ENCODE measurements at regions not wholly inside any gene's neighbourhood (a gene's known extent, or its start where the extent isn't known, plus 50 kb on each side); places are given as distances from the start of the nearest gene placed in this dataset.
"Not testable (repeated sequence)": the region's sequence is repeated elsewhere in the genome, so short reads cannot be mapped to it uniquely, and the experiment has no call there.

DNA sequence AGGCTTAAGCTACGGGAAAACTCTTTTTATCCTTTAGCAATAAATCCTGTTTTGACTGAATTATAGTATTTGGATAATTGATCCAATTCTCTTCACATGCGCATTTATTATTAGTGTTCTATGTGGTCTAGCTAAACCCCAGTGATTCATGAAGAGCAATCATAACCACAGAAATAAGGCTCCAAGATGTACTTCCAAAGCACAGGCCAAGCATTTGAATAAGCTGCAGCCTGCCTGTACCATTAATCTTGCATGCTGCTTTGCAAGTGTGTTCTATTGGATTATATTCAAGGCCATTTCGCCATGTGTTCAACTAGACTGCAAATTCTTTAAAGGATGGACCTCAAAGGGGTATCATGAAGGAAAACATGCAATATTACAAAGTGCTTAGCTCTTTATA lies 385.2 kb upstream of the FAT1 start:
- no peak for DNase-seq

GRCh38 chr4:187109636-187110035 lies 386.0 kb upstream of the FAT1 start:
- 77% methylated on average over 3 of the region's 7 CpGs for WGBS (ENCODE audit: insufficient coverage, low lambda C conversion rate)
- DNase-seq = no peak
- no peaks in the 10 kb centered on the region for H3K27me3 ChIP-seq (ENCODE audit: control insufficient read depth, insufficient read depth, low read length)
- no peaks in the 10 kb centered on the region for H3K36me3 ChIP-seq (ENCODE audit: control insufficient read depth, insufficient read depth, low read length)
- no peak overlapping the region for H3K4me3 ChIP-seq (ENCODE audit: low read length)
- H3K9me3 ChIP-seq (ENCODE audit: control insufficient read depth, low read depth, low read length) = no peaks in the 10 kb centered on the region
- no peaks in the 10 kb centered on the region for H3K4me1 ChIP-seq (ENCODE audit: control insufficient read depth, insufficient read depth, low read length)
- H3K27ac ChIP-seq (ENCODE audit: low read length) = no peak overlapping the region

More for the DNA sequence above, 385.2 kb upstream of the FAT1 start:
- no peaks in the 10 kb centered on the region for H3K27me3 ChIP-seq (ENCODE audit: control insufficient read depth, insufficient read depth, low read length)
- H3K4me1 ChIP-seq (ENCODE audit: control insufficient read depth, insufficient read depth, low read length) = no peaks in the 10 kb centered on the region
- no peak overlapping the region for H3K27ac ChIP-seq (ENCODE audit: low read length)
- WGBS (ENCODE audit: insufficient coverage, low lambda C conversion rate) = no CpG with 5 or more reads among the region's 3 CpGs
- H3K9me3 ChIP-seq (ENCODE audit: control insufficient read depth, low read depth, low read length) = no peaks in the 10 kb centered on the region
- no peak overlapping the region for H3K4me3 ChIP-seq (ENCODE audit: low read length)
- H3K36me3 ChIP-seq (ENCODE audit: control insufficient read depth, insufficient read depth, low read length) = no peaks in the 10 kb centered on the region

GRCh38 chr4:187118166-187118565 lies 394.5 kb upstream of the FAT1 start:
- Histone ChIP-seq H3K27me3 (ENCODE audit: control insufficient read depth, insufficient read depth, low read length) (no peaks in the 10 kb centered on the region), H3K27ac (ENCODE audit: low read length) (no peak overlapping the region), H3K36me3 (ENCODE audit: control insufficient read depth, insufficient read depth, low read length) (no peaks in the 10 kb centered on the region), H3K4me3 (ENCODE audit: low read length) (no peak overlapping the region), H3K9me3 (ENCODE audit: control insufficient read depth, low read depth, low read length) (no peaks in the 10 kb centered on the region), H3K4me1 (ENCODE audit: control insufficient read depth, insufficient read depth, low read length) (no peaks in the 10 kb centered on the region)
- 86% methylated on average over 1 of the region's 4 CpGs for WGBS (ENCODE audit: insufficient coverage, low lambda C conversion rate)
- no peak for DNase-seq

- no CpG with 5 or more reads among the region's 1 CpG for WGBS (ENCODE audit: insufficient coverage, low lambda C conversion rate)
These were observed 395.0 kb upstream of the FAT1 start for GRCh38 chr4:187118602-187119120.

GRCh38 chr4:187124331-187124730 lies 400.7 kb upstream of the FAT1 start:
- H3K36me3 ChIP-seq (ENCODE audit: control insufficient read depth, insufficient read depth, low read length) = no peaks in the 10 kb centered on the region
- DNase-seq = no peak
- no peaks in the 10 kb centered on the region for H3K27me3 ChIP-seq (ENCODE audit: control insufficient read depth, insufficient read depth, low read length)
- WGBS (ENCODE audit: insufficient coverage, low lambda C conversion rate) = 90% methylated on average over 5 of the region's 12 CpGs
- no peak overlapping the region for H3K4me3 ChIP-seq (ENCODE audit: low read length)
- no peaks in the 10 kb centered on the region for H3K4me1 ChIP-seq (ENCODE audit: control insufficient read depth, insufficient read depth, low read length)
- H3K9me3 ChIP-seq (ENCODE audit: control insufficient read depth, low read depth, low read length) = no peaks in the 10 kb centered on the region
- no peak overlapping the region for H3K27ac ChIP-seq (ENCODE audit: low read length)

More at GRCh38 chr4:187118602-187119120, 395.0 kb upstream of the FAT1 start:
- Histone ChIP-seq H3K4me1 (ENCODE audit: control insufficient read depth, insufficient read depth, low read length) (no peaks in the 10 kb centered on the region), H3K9me3 (ENCODE audit: control insufficient read depth, low read depth, low read length) (no peaks in the 10 kb centered on the region), H3K4me3 (ENCODE audit: low read length) (no peak overlapping the region), H3K36me3 (ENCODE audit: control insufficient read depth, insufficient read depth, low read length) (no peaks in the 10 kb centered on the region), H3K27ac (ENCODE audit: low read length) (no peak overlapping the region), H3K27me3 (ENCODE audit: control insufficient read depth, insufficient read depth, low read length) (no peaks in the 10 kb centered on the region)
- DNase-seq = no peak

DNA sequence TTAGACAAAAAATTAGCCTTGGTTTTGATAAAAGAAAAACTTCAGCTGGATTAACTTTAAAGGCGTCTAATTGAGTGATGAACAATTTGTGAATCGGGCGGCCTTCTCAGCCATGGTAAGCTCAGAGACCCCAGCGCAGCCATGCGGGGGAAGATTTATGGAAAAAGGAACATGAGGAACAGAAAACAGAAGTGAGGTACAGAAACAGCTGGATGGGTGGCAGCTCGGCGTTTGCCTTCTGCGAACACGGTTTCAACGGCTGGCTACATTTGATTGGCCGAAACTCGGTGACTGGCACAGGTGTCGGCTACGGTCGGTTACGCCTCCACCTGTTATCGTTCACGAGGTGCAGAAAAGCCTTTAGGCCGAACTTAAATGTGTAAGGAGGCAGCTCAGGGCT lies 401.4 kb upstream of the FAT1 start:
- no peak for DNase-seq
- Histone ChIP-seq H3K4me3 (ENCODE audit: low read length) (no peak overlapping the region), H3K27me3 (ENCODE audit: control insufficient read depth, insufficient read depth, low read length) (no peaks in the 10 kb centered on the region), H3K27ac (ENCODE audit: low read length) (no peak overlapping the region), H3K9me3 (ENCODE audit: control insufficient read depth, low read depth, low read length) (no peaks in the 10 kb centered on the region), H3K36me3 (ENCODE audit: control insufficient read depth, insufficient read depth, low read length) (no peaks in the 10 kb centered on the region), H3K4me1 (ENCODE audit: control insufficient read depth, insufficient read depth, low read length) (no peaks in the 10 kb centered on the region)
- WGBS (ENCODE audit: insufficient coverage, low lambda C conversion rate) = 96% methylated on average over 5 of the region's 19 CpGs

GRCh38 chr4:187127456-187127855 lies 403.8 kb upstream of the FAT1 start:
- Histone ChIP-seq H3K36me3 (ENCODE audit: control insufficient read depth, insufficient read depth, low read length) (no peaks in the 10 kb centered on the region), H3K27ac (ENCODE audit: low read length) (no peak overlapping the region), H3K4me1 (ENCODE audit: control insufficient read depth, insufficient read depth, low read length) (no peaks in the 10 kb centered on the region), H3K4me3 (ENCODE audit: low read length) (no peak overlapping the region), H3K9me3 (ENCODE audit: control insufficient read depth, low read depth, low read length) (no peaks in the 10 kb centered on the region), H3K27me3 (ENCODE audit: control insufficient read depth, insufficient read depth, low read length) (no peaks in the 10 kb centered on the region)
- 80% methylated on average over 1 of the region's 3 CpGs for WGBS (ENCODE audit: insufficient coverage, low lambda C conversion rate)
- no peak for DNase-seq

GRCh38 chr4:187128222-187128621 lies 404.6 kb upstream of the FAT1 start:
- Histone ChIP-seq H3K4me3 (ENCODE audit: low read length) (no peak overlapping the region), H3K4me1 (ENCODE audit: control insufficient read depth, insufficient read depth, low read length) (no peaks in the 10 kb centered on the region), H3K36me3 (ENCODE audit: control insufficient read depth, insufficient read depth, low read length) (no peaks in the 10 kb centered on the region), H3K27ac (ENCODE audit: low read length) (no peak overlapping the region), H3K9me3 (ENCODE audit: control insufficient read depth, low read depth, low read length) (no peaks in the 10 kb centered on the region), H3K27me3 (ENCODE audit: control insufficient read depth, insufficient read depth, low read length) (no peaks in the 10 kb centered on the region)
- no CpG with 5 or more reads among the region's 11 CpGs for WGBS (ENCODE audit: insufficient coverage, low lambda C conversion rate)
- no peak for DNase-seq

DNA sequence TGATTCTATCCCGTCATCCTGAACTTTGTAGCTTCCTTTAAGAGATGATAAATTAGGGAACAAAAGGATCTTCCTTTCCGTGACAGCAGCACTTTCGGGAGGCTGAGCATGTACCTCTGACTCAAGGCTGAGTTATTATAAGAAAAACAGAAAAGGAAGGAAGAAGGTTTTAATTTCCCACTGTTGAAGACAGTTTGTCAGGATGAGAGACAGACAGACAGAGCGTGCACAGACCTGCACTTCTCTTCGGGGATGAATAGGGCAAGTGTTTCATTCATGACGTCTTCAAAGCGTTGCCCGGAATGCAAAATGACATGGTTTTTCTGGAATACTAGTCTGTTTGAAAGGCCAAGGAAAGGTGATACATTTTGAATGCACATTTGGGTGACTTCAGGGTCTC lies 405.3 kb upstream of the FAT1 start:
- H3K9me3 ChIP-seq (ENCODE audit: control insufficient read depth, low read depth, low read length) = no peaks in the 10 kb centered on the region
- WGBS (ENCODE audit: insufficient coverage, low lambda C conversion rate) = 72% methylated on average over 2 of the region's 8 CpGs
- no peak overlapping the region for H3K4me3 ChIP-seq (ENCODE audit: low read length)
- H3K36me3 ChIP-seq (ENCODE audit: control insufficient read depth, insufficient read depth, low read length) = no peaks in the 10 kb centered on the region
- no peak overlapping the region for H3K27ac ChIP-seq (ENCODE audit: low read length)
- H3K27me3 ChIP-seq (ENCODE audit: control insufficient read depth, insufficient read depth, low read length) = no peaks in the 10 kb centered on the region
- no peak for DNase-seq
- H3K4me1 ChIP-seq (ENCODE audit: control insufficient read depth, insufficient read depth, low read length) = no peaks in the 10 kb centered on the region

GRCh38 chr4:187131826-187132225 lies 408.2 kb upstream of the FAT1 start:
- not testable (repeated sequence) for H3K4me1 ChIP-seq (ENCODE audit: control insufficient read depth, insufficient read depth, low read length); H3K9me3 ChIP-seq (ENCODE audit: control insufficient read depth, low read depth, low read length); H3K4me3 ChIP-seq (ENCODE audit: low read length); H3K27me3 ChIP-seq (ENCODE audit: control insufficient read depth, insufficient read depth, low read length); DNase-seq; H3K27ac ChIP-seq (ENCODE audit: low read length); H3K36me3 ChIP-seq (ENCODE audit: control insufficient read depth, insufficient read depth, low read length)
- WGBS (ENCODE audit: insufficient coverage, low lambda C conversion rate) = no CpG with 5 or more reads among the region's 1 CpG

DNA sequence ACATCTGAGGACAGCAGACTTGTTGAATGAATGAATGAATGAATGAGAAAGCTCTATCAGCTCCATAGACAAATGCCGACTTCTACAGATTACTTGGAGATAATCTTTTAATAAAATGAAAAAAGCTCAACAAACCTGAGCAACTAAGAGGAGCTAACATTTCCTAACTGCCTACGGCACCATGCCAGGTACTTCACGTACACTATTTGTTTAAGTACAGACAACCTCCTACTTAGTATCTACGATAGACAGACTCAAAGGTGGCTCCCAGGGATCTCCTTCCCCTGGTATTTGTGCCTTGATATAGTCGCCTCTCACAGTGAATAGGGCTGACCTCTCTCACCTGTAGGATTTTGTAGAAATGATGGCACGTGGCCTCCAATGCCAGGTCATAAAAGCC lies 412.2 kb upstream of the FAT1 start:
- no peak for DNase-seq
- H3K27ac ChIP-seq (ENCODE audit: low read length) = no peak overlapping the region
- WGBS (ENCODE audit: insufficient coverage, low lambda C conversion rate) = 100% methylated on average over 1 of the region's 6 CpGs
- no peaks in the 10 kb centered on the region for H3K36me3 ChIP-seq (ENCODE audit: control insufficient read depth, insufficient read depth, low read length)
- H3K27me3 ChIP-seq (ENCODE audit: control insufficient read depth, insufficient read depth, low read length) = no peaks in the 10 kb centered on the region
- peaks cover 4% of the 10 kb centered on the region for H3K4me1 ChIP-seq (ENCODE audit: control insufficient read depth, insufficient read depth, low read length)
- H3K9me3 ChIP-seq (ENCODE audit: control insufficient read depth, low read depth, low read length) = no peaks in the 10 kb centered on the region
- no peak overlapping the region for H3K4me3 ChIP-seq (ENCODE audit: low read length)
